NCI-H2029 (cell line): ENCODE measurements at regions not wholly inside any gene's neighbourhood (a gene's known extent, or its start where the extent isn't known, plus 50 kb on each side); places are given as distances from the start of the nearest gene placed in this dataset.
"Not testable (repeated sequence)": the region's sequence is repeated elsewhere in the genome, so short reads cannot be mapped to it uniquely, and the experiment has no call there.

Experiments used
- DNase-seq: peaks from one replicate; lab custom pipeline; 2025; lab: John Stamatoyannopoulos, UW

GRCh38 chr6:125591796-125592195, 157.6 kb upstream of the HEY2 start:
- DNase-seq: not testable (repeated sequence)

- DNase-seq: no peak
Measured at GRCh38 chr6:125593746-125594145, 155.7 kb upstream of the HEY2 start.

GRCh38 chr6:125596020-125596419, 153.4 kb upstream of the HEY2 start:
- DNase-seq: no peak

- peak; percentile 99 for DNase-seq
Measured at GRCh38 chr6:125597411-125598253, 151.8 kb upstream of the HEY2 start.

- DNase-seq: peak; percentile 100
Measured at GRCh38 chr6:125598422-125598821, 151.0 kb upstream of the HEY2 start.

- no peak for DNase-seq
Measured at GRCh38 chr6:125604257-125604656, 145.2 kb upstream of the HEY2 start.

- DNase-seq: peak; percentile 79
Measured at GRCh38 chr6:125611573-125612344, 137.7 kb upstream of the HEY2 start.

GRCh38 chr6:125612345-125612846, 137.0 kb upstream of the HEY2 start:
- peak; percentile 92 for DNase-seq

GRCh38 chr6:125618629-125619028, 130.8 kb upstream of the HEY2 start:
- no peak for DNase-seq

GRCh38 chr6:125623085-125623484, 126.3 kb upstream of the HEY2 start:
- DNase-seq: no peak

GRCh38 chr6:125631165-125631564, 118.3 kb upstream of the HEY2 start:
- DNase-seq: no peak

- not testable (repeated sequence) for DNase-seq
Measured at GRCh38 chr6:125636011-125636410, 113.4 kb upstream of the HEY2 start.

- DNase-seq: no peak
Measured at GRCh38 chr6:125636671-125637070, 112.8 kb upstream of the HEY2 start.

GRCh38 chr6:125637207-125637606, 112.2 kb upstream of the HEY2 start:
- DNase-seq: no peak

- peak; percentile 70 for DNase-seq
Measured at GRCh38 chr6:125639466-125640020, 109.9 kb upstream of the HEY2 start.

- no peak for DNase-seq
Measured at GRCh38 chr6:125640441-125641150, 108.8 kb upstream of the HEY2 start.

GRCh38 chr6:125643967-125644661, 105.3 kb upstream of the HEY2 start:
- DNase-seq: not testable (repeated sequence)

- DNase-seq: no peak
Measured at GRCh38 chr6:125647391-125647790, 102.0 kb upstream of the HEY2 start.

- DNase-seq: not testable (repeated sequence)
Measured at GRCh38 chr6:125653752-125654151, 95.7 kb upstream of the HEY2 start.

GRCh38 chr6:125655511-125655910, 93.9 kb upstream of the HEY2 start:
- DNase-seq: no peak

GRCh38 chr6:125656287-125656870, 93.1 kb upstream of the HEY2 start:
- peak; percentile 61 for DNase-seq
